ENCODE measurements at regions not wholly inside any gene's neighbourhood (a gene's known extent, or its start where the extent isn't known, plus 50 kb on each side); places are given as distances from the start of the nearest gene placed in this dataset.
"Not testable (repeated sequence)": the region's sequence is repeated elsewhere in the genome, so short reads cannot be mapped to it uniquely, and the experiment has no call there.

DNA sequence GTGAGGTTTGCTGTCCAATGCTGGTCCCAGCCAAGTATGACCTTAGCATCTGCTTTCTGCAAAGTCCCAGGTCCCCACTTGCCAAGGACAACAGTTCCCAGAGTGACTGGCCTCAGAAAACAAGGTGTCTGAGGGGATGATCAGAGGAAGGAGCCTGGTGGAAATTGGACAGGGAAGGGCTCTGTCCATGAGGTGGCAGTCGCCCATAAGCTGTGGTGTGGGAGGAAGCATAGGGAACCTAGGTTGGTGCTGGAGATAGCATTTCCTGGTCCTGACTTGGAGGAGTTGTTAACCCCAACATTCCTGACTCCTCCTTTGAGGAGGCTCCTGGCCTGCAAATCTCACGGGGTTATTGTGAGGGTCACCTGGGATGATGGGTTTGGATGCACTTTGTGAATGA lies 77.8 kb downstream of the LIMS4 start:
- DNase-seq (ENCODE audit: insufficient read length, low spot score), result not testable (repeated sequence)
- FAIRE-seq, result peak; percentile 62

DNA sequence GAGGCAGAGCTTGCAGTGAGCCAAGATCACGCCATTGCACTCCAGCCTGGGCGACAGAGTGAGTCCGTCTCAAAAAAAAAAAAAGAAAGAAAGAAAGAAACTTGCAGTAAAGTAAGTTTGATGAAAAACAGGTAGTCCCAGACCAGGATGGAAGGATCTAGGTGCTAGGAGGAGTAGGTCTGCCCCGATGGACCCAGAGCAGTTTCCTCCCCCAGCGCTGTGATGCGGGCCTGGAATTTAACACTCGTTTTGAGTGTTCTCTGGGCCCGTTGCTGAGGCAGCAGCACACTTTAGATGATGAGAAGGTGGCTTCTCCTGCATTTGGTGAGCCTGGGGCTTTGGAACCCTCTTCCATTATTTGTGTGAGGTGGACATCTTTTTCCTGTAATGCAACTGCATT lies 80.2 kb downstream of the LIMS4 start:
- DNase-seq (ENCODE audit: insufficient read length, low spot score); FAIRE-seq: not testable (repeated sequence)

DNA sequence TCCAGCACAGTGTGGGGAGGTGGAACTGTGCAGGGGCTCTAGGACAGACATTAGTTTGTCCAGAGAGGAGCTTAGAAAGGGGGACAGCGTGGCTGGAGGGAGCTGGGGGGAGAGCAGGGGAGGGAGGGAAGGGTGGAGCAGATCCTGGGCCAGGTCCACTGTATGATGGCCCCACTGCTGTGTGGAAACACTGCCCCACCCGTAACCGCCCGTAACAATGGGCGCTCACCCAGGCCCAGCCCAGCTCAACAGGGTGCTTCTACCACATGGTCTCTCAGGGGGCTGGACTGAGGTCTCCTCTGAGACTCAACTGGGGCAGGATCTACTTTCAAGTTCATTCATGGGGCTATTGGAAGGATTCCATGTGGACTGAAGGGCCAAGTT lies 81.6 kb downstream of the LIMS4 start:
- DNase-seq (ENCODE audit: insufficient read length, low spot score); FAIRE-seq: not testable (repeated sequence)

DNA sequence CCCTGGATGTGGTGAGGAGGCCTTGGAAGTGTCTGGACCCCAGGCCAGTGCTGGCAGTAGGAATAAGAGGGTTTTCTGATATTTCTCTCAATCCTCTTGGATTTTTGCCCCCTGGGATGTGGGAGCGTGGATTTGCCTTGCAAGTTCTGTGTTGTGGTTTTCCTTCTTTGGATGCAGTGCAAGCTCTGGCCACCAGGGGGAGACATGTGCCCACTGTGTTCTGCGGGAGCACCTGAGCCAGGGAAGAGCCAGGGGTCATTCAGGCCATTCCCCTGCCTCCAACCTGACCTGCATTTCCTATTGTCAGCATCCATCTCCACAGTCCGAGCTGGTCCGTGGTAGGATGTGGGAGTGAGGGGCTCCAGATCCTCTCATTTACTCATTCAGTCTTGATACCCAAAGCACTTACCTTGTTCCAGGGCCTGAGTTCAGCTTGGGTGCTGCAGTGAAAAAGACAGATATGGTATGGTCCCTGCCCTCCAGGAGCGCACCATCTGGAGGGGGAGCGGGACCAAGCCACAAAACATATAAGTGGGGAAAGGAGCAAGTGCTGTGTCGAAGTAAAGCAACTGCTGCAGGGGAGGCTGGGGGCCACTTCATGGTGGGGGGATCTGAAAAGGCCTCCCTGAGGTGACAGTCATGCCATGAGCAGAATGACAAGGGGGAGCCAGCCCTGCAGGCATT lies 82.1 kb downstream of the LIMS4 start:
- FAIRE-seq, result peak; percentile 41

DNA sequence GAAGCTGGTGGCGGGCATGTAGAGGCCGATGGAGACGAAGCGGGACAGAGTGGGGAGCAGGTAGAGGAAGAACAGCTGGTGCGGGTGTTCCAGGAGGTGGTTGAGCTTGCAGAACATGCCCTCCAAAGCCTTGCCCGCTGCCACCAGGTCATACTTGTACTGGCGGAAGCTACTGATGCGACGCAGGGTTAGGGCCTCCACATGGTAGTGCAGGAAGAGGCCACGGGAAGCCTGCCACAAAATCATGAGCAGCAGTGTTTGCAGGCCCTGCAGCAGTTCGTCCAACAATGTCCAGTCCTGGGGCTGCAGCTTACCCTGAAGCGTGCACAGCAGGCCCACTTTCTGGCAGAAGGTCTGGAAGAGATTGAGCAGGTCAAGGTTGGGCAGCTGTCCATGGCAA lies 85.6 kb downstream of the LIMS4 start:
- DNase-seq (ENCODE audit: insufficient read length, low spot score); FAIRE-seq: not testable (repeated sequence)

More for the DNA sequence above, 82.1 kb downstream of the LIMS4 start:
- not testable (repeated sequence) for DNase-seq (ENCODE audit: insufficient read length, low spot score)

DNA sequence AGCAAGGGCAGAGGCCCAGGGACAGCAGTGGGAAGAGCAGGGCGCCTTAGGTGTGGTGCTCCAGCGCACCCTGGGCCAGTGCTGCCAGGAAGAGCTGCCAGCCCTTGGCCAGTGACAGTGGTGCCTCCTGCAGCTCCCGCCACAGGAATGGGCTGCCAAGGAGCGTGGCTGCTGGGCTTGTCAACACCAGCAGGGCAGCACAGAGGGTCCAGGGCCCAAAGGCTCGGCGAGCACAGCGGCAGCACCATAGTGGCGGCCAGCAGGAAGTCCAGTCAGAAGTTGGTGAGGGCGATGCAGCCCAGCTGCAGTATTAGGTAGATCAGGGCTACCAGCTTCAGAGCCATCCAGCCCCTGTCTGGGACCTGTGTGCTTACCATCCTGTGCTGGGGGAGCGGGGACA lies 86.1 kb downstream of the LIMS4 start:
- not testable (repeated sequence) for DNase-seq (ENCODE audit: insufficient read length, low spot score); FAIRE-seq

DNA sequence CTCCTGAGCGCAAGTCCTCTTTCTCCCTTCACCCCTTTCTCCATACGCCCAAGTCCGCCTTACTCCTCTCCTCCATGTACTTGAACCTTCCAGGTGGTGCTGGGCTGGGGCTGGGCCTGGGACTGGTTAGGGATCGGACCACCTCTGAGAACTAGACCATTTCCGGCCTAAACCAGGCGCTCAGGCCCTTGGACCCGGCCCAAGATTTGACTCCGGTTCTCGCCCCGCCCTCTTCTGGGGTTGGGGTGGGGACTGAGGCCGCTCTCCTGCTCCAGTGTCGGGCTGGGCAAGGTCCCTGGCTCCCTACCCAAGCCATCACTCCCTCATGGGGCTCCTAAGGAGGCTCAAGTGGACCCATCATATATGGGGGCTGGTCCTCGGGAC lies 87.9 kb downstream of the LIMS4 start:
- not testable (repeated sequence) for DNase-seq (ENCODE audit: insufficient read length, low spot score); FAIRE-seq

DNA sequence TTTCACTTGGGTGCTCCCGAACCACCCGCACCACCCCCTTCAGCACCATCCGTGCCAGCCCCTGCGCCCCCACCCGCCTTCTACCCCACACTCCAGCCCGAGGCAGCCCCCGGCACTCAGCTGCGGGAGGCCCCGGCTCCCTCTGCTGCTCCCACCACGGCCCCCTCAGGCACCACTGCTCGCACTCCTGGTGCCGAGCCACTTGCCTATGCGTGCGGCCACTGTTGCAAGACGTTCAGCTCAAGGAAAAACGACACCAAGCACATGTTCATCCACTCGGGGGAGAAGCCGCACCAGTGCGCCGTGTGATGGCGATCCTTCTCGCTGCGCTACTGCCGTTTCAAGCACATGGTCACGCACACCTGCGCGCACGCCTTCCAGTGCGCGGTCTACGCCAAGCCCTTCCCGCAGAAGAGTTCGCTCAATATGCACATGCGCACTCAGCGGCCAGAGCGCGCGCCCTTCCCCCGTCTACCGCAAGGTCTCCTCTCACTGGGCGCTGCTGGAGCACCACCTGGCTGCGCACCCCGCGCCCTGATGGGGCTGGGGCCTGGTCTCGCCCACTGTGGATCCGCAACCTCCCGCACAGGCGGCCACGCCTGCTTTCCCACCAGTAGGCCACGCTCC lies 88.4 kb downstream of the LIMS4 start:
- DNase-seq (ENCODE audit: insufficient read length, low spot score); FAIRE-seq: not testable (repeated sequence)

DNA sequence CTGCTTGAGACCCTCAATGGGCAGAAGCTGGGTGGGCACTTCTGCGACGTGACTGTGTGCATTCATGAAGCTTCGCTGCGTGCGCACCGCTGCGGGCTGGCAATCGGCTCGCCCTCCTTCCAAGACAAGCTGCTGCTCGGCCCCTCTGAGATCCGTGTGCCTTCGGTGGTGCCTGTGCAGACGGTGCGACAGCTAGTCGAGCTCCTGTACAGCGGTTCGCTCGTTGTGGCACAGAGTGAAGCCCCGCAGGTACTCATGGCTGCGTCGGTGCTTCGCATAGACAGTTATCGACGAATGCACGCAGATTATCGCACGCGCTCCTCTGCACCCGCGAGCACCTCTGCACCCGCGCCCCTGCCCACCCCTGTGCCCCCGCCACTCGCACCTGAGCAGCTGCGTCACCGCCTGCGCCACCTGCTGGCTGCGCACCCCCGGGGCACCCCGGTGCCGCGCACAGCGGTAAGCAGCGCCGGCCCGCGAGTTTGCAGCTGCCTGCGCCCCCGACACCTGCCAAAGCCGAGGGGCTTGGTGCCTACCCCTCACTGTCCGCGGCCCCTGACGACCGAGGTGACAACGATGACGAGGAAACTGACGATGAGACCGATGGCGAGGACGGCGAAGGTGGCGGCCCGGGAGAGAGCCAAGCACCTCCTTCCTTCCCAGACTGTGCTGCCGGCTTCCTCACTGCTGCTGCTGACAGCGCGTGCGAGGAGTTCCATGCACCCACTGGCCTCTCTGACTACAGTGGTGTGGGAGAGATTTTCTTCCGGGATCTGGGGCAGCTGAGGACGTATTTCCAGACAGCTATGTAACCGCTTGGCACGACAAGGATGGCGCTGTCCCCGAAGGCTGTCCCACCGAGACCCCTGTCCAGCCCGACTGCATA lies 89.2 kb downstream of the LIMS4 start:
- DNase-seq (ENCODE audit: insufficient read length, low spot score); FAIRE-seq: not testable (repeated sequence)

DNA sequence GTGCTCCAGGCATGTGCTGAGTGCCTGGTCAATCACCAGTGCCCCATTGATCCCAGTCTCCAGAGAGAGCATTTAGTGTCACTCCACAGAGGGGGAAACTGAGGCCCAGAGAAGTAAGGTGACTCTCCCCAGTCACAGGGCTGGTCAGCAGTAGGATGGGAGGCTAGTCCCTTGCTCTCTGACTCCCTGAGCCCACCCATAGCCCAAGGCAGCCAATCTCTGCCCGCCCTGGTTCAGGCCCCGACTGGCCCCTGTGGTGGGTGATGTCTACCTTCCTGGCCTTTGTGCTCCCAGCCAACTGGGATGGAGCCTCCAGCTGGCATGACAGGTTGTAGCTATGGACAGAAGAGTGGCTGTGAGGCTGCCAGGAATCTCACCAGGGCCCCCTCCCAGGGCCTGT lies 99.1 kb downstream of the LIMS4 start:
- not testable (repeated sequence) for DNase-seq (ENCODE audit: insufficient read length, low spot score); FAIRE-seq

DNA sequence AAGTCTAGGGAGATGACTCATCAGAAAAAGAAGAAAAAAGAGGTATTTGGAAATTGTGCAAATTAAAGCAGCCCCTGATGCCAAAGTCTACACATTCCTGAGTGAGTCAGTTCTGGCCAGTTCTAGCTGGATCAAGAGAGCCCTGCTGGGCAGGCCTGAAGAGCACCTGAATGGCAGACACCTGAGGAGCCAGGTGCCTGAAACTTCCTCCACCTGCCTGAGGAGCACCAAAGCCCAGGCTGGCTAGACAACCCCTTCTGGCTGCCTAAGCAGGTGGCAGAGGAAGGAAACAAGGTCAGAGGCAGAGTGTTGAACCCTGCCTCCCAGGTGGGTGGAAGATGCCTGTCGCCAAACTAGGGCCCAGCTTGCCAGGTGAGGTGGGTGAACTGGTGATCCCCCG lies 101.0 kb downstream of the LIMS4 start:
- FAIRE-seq; DNase-seq (ENCODE audit: insufficient read length, low spot score): not testable (repeated sequence)

DNA sequence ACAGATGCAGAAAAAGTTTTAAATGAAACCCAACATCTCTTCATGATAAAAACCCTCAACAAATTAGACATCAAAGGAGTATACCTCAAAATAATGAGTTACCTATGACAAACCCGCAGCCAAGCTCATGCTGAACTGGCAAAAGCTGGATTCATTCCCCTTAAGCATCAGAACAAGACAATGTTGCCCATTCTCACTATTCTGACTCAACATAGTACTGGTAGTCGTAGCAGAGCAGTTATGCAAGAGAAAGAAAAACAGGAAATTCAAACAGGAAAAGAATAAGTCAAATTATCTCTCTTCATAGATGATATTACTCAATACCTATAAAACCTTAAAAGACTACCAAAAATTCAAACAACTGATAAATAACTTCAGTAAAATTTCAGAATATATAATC lies 115.0 kb downstream of the LIMS4 start:
- DNase-seq (ENCODE audit: insufficient read length, low spot score), result not testable (repeated sequence)
- FAIRE-seq, result peak; percentile 97

DNA sequence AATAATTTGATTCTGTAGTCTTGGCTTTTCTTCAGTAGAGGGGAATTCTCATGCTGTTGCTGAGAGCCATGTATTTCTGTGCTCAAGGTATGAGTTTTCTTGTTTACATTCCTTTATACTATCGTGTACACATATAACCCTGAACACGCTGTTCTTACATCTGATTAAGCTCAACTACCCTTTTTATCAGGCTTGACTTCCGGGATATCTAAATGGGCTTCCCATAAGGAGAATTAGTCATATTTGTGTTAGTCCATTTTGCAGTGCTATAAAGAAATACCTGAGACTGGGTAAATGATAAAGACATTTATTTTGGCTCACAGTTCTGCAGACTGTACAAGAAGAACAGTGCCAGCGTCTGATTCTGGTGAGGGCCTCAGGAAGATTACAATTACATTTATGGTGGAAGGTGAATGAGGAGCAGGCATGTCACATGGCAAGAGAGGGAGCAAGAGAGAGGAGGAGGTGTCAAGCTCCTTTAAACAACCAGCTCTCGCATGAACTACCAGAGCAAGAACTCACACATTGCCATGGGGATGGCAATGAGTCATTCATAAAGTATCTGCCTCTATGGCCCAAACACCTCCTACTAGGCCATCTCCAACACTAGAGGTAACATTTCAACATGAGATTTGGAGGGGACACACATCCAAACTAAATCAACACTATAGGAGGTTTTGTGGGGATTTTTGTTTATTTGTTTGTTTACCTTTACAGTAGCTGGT lies 118.2 kb downstream of the LIMS4 start:
- peak; percentile 100 for FAIRE-seq

DNA sequence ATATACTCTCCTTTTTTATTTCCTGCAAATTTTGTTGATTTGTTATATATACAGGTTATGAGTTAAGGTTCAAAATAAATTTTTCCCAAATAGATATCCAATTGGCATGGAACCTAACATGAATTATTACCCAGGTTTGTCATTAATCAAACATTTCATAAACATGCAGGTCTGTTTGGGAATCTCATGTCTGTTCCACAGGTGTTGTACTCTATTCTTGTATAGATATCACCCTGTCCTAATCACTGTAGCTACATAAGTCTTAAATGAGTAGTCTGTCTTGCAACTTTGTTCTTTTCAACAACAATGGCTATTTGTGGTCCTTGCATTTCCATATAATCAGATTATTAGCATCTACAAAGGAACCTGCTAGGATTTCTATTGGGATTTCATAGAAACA lies 121.9 kb downstream of the LIMS4 start:
- DNase-seq (ENCODE audit: insufficient read length, low spot score); FAIRE-seq: not testable (repeated sequence)

More for the DNA sequence above, 118.2 kb downstream of the LIMS4 start:
- DNase-seq (ENCODE audit: insufficient read length, low spot score), result not testable (repeated sequence)

DNA sequence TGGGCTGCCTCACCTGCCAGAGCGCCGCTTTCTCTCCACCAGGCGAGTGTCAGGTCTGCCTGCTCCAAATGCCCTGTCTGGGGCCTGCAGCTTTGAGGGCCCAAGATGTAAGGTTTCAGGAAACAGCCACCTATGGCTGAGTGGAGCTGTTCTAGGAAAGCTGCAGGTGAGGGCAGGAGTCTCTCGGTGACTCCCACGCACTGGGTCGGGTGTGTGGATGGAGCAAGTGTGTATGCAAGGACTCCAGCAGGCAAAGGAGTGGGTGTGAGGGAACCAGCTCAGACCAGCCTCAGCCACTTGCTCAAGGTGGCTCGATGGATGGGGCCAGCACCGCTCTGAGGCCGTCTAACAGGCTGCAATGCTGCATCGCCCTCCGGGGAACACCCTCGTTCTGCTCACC lies 123.7 kb downstream of the LIMS4 start:
- not testable (repeated sequence) for FAIRE-seq; DNase-seq (ENCODE audit: insufficient read length, low spot score)

DNA sequence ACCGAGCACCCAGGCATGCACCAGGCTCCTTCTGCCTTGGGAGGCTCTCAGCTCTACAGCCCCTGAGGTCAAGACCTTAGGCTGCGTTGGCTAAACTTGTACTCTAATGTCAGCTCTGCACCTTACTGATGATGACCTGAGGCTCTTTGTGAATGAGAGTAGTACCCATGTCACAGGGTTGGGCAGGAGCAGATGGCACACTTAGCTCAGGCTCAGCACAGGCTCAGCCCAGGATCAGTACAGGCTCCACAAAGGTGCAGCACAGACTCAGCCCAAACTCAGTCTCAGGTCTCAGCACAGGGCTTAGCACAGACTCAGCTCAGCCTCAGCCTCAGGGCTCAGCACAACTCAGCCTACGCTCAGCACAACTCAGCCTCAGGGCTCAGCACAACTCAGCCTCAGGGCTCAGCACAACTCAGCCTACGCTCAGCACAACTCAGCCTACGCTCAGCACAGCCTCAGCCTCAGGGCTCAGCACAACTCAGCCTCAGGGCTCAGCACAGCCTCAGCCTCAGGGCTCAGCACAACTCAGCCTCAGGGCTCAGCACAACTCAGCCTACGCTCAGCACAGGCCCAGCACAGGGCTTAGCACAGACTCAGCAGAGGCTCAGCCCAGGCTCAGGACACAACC lies 128.1 kb downstream of the LIMS4 start:
- DNase-seq (ENCODE audit: insufficient read length, low spot score); FAIRE-seq: not testable (repeated sequence)

DNA sequence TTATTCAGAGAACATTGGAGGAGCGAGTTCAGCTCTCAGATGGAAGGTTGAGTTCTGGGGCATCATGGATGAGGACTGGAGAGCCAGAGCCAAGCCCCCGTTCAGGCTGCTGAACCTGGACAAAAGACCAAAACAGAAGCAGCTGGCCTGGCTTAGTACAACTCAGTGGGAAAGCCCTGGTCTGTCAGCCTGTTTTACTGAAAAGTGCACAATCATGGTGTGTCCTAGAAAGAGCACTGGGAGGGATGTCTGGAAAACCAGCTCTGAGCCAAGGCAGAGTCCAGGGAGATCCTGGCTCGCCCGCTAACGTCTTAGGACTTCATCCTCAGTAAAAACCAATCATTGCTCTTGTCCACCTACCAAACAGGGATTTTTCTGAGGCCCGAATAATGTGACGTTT lies 129.7 kb upstream of the MTLN start:
- not testable (repeated sequence) for DNase-seq (ENCODE audit: insufficient read length, low spot score); FAIRE-seq

DNA sequence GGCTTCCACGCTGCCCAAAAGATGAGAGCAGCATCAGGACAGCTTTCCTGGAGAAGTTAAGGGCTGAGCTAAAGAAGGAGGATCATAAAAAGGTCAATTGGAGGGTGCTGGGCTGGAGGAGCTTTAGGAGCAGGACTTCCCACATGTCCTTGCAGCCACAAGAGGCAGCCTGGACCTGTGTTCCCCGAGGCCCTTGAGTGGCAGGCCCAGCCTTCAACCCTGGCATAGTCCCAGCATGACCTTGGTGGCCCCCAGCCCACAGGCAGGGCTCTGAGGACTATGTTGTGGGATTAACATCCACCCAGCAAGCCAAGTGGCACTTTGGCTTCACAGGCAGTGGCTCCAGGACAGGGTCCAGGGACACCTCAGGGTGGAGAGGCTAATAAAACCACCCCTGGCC lies 126.8 kb upstream of the MTLN start:
- not testable (repeated sequence) for DNase-seq (ENCODE audit: insufficient read length, low spot score); FAIRE-seq

DNA sequence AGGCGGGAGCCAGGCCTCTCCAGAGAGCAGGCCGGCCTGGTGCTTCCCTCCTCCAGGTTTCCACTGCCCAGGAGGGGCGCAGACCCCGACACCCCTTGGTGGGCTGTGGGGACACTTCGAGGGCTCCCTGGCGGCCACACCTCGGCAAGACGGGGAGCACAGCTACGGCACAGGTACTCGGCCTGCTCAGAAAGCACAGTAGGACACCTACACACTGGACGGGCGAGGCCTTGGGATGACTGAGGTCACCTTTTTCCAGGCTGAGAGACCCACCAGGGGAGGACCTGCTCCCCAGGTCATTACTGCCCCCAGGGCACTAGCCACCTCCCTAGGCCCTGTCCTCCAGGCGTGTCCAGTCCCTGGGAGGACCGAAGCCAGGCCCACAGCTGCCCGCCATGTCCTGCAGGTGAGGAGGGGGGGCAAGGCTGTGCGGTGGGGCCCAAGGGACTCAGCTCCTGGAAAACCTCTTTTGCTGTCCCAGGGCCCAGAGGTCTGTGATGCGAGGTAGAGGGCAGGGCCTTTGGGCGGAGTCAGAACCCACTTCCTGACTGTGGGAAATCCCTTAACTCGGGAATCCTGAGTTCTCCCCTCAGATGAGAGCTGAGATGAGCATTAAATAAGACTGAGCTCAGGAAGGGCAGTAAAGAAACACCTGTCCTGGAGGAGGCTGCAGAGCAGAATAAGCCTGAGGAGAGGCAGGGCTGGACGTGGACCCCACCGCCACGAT lies 126.1 kb upstream of the MTLN start:
- FAIRE-seq; DNase-seq (ENCODE audit: insufficient read length, low spot score): not testable (repeated sequence)

Data from H54 (cell line).